ENCODE measurements at regions not wholly inside any gene's neighbourhood (a gene's known extent, or its start where the extent isn't known, plus 50 kb on each side); places are given as distances from the start of the nearest gene placed in this dataset.
"Not testable (repeated sequence)": the region's sequence is repeated elsewhere in the genome, so short reads cannot be mapped to it uniquely, and the experiment has no call there.

- TF ChIP-seq POLR2AphosphoS5 (IDR thresholded peaks at IDR 0.05) (no peak), POLR2A (IDR thresholded peaks at IDR 0.05) (no peak), EP300 (IDR thresholded peaks at IDR 0.05; ENCODE audit: low read depth) (no peak)
- TF ChIP-seq, protein P1, sequence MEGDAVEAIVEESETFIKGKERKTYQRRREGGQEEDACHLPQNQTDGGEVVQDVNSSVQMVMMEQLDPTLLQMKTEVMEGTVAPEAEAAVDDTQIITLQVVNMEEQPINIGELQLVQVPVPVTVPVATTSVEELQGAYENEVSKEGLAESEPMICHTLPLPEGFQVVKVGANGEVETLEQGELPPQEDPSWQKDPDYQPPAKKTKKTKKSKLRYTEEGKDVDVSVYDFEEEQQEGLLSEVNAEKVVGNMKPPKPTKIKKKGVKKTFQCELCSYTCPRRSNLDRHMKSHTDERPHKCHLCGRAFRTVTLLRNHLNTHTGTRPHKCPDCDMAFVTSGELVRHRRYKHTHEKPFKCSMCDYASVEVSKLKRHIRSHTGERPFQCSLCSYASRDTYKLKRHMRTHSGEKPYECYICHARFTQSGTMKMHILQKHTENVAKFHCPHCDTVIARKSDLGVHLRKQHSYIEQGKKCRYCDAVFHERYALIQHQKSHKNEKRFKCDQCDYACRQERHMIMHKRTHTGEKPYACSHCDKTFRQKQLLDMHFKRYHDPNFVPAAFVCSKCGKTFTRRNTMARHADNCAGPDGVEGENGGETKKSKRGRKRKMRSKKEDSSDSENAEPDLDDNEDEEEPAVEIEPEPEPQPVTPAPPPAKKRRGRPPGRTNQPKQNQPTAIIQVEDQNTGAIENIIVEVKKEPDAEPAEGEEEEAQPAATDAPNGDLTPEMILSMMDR (IDR thresholded peaks at IDR 0.05): no peak
- H3K36me3 ChIP-seq: no peaks in the 10 kb centered on the region
- in situ Hi-C loops (cut with MboI; ENCODE audit: low pct_ligation_motif_present in 1 of 4, low pct_unique_long_range_greater_than_20kb in 1 of 4, low sequenced_read_pairs in 3 of 4) (no loop called here), intact Hi-C loops (cut with DNase I; ENCODE audit: low total_unique reads) (no loop called here)
- no peak overlapping the region for H3K27ac ChIP-seq
- 31 to 54% methylated on average over 1 of the region's 1 CpG for whole genome bisulfite sequencing, 2 donors (ENCODE audit: low coverage in 1 of 2)
- H3K27me3 ChIP-seq: no peaks in the 10 kb centered on the region
- no peak for DNase-seq
- H3K4me1 ChIP-seq: no peaks in the 10 kb centered on the region
- no peak overlapping the region for H3K4me3 ChIP-seq
- no peaks in the 10 kb centered on the region for H3K9me3 ChIP-seq
Observed at GRCh38 chr12:103020839-103021238, 63.4 kb downstream of the ASCL1 start.

- Histone ChIP-seq H3K4me3 (no peak overlapping the region), H3K4me1 (no peaks in the 10 kb centered on the region), H3K27ac (no peak overlapping the region), H3K27me3 (no peaks in the 10 kb centered on the region), H3K9me3 (no peaks in the 10 kb centered on the region), H3K36me3 (no peaks in the 10 kb centered on the region)
- 70 to 82% methylated on average over 3 of the region's 3 CpGs for WGBS, 2 donors (ENCODE audit: low coverage in 1 of 2)
- no peak for DNase-seq
- intact Hi-C loops (cut with DNase I; ENCODE audit: low total_unique reads) (no loop called here), in situ Hi-C loops (cut with MboI; ENCODE audit: low pct_ligation_motif_present in 1 of 4, low pct_unique_long_range_greater_than_20kb in 1 of 4, low sequenced_read_pairs in 3 of 4) (no loop called here)
- TF ChIP-seq, protein P1 (IDR thresholded peaks at IDR 0.05): no peak
- no peak for TF ChIP-seq EP300 (IDR thresholded peaks at IDR 0.05; ENCODE audit: low read depth)
- TF ChIP-seq POLR2A (IDR thresholded peaks at IDR 0.05): no peak
- TF ChIP-seq POLR2AphosphoS5 (IDR thresholded peaks at IDR 0.05): no peak
Observed at GRCh38 chr12:103021538-103022218, 64.2 kb downstream of the ASCL1 start.

- Histone ChIP-seq H3K36me3 (no peaks in the 10 kb centered on the region), H3K27ac (no peak overlapping the region), H3K9me3 (no peaks in the 10 kb centered on the region), H3K4me1 (no peaks in the 10 kb centered on the region), H3K4me3 (no peak overlapping the region), H3K27me3 (no peaks in the 10 kb centered on the region)
- in situ Hi-C loops (cut with MboI; ENCODE audit: low pct_ligation_motif_present in 1 of 4, low pct_unique_long_range_greater_than_20kb in 1 of 4, low sequenced_read_pairs in 3 of 4): no loop called here
- DNase-seq: no peak
- 43 to 78% methylated on average over 1 of the region's 1 CpG for WGBS, 2 donors (ENCODE audit: low coverage in 1 of 2)
- TF ChIP-seq POLR2AphosphoS5 (IDR thresholded peaks at IDR 0.05): no peak
- TF ChIP-seq EP300 (IDR thresholded peaks at IDR 0.05; ENCODE audit: low read depth): no peak
- TF ChIP-seq, protein P1 (IDR thresholded peaks at IDR 0.05): no peak
- no peak for TF ChIP-seq POLR2A (IDR thresholded peaks at IDR 0.05)
- intact Hi-C loops (cut with DNase I; ENCODE audit: low total_unique reads): no loop called here
Observed at GRCh38 chr12:103024650-103025049, 67.2 kb downstream of the ASCL1 start.

- in situ Hi-C loops (cut with MboI; ENCODE audit: low pct_ligation_motif_present in 1 of 4, low pct_unique_long_range_greater_than_20kb in 1 of 4, low sequenced_read_pairs in 3 of 4); H3K9me3 ChIP-seq; H3K4me3 ChIP-seq; H3K27me3 ChIP-seq; H3K36me3 ChIP-seq; H3K27ac ChIP-seq; H3K4me1 ChIP-seq; DNase-seq; intact Hi-C loops (cut with DNase I; ENCODE audit: low total_unique reads): not testable (repeated sequence)
- WGBS, 2 donors (ENCODE audit: low coverage in 1 of 2): 42% methylated on average over 3 of the region's 3 CpGs; no CpG with 5 or more reads in 1 of the 2 donors
Observed at GRCh38 chr12:103026643-103027042, 69.2 kb downstream of the ASCL1 start.
